IPS-NIHi7 (cell line): ENCODE measurements at regions not wholly inside any gene's neighbourhood (a gene's known extent, or its start where the extent isn't known, plus 50 kb on each side); places are given as distances from the start of the nearest gene placed in this dataset.

ENCODE experiments used
- DNase-seq: peaks from one replicate; pipeline ENCODE4 v3.0.0; 2012; ENCODE audit warnings: mixed read lengths; ENCODE audit errors: extremely low spot score

GRCh38 chr3:1551741-1552140, 458.9 kb downstream of the CNTN6 start:
- no peak for DNase-seq

- DNase-seq, result no peak
Observed at GRCh38 chr3:1552831-1553230, 460.0 kb downstream of the CNTN6 start.

DNA sequence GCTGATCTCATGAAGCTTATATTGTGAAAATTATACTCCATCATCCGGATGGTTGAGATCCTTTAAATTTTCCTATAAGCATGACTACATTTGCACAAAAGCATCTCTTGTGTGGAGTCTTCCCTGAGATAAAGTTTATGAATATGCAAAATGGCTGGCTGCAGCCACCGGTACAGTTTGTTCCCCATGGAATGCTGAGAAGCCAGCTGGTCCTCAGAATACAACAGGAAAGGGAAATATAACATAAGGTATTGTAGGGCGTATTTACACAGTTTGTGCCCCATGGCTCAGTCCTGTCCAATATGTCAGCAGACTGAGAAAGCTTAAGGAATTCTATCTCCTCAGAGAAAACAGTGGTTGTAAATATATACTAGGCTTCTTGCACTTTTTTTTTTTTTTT, 468.6 kb downstream of the CNTN6 start:
- no peak for DNase-seq

DNA sequence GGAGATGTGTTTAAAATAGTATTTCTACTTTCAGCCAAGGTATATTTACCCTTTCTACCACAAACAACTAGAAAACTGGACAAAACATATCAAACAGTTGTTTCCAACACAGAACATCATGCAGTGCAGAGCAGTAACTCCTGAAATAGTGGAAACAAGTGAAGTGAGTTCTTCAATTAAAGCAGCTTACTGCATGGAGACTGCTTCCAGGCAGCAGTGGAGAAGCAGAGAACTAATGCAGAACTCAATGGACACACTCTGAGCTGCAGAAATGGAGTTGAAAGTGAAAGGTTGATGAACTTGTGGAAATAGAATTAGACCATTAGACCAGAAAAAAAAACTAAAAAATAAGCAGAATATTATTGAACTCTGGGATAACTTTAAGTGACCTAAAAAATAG, 478.9 kb downstream of the CNTN6 start:
- no peak for DNase-seq

- no peak for DNase-seq
Observed at GRCh38 chr3:1576047-1576446, 483.2 kb downstream of the CNTN6 start.

- no peak for DNase-seq
Observed at GRCh38 chr3:1578124-1578806, 485.4 kb downstream of the CNTN6 start.

DNA sequence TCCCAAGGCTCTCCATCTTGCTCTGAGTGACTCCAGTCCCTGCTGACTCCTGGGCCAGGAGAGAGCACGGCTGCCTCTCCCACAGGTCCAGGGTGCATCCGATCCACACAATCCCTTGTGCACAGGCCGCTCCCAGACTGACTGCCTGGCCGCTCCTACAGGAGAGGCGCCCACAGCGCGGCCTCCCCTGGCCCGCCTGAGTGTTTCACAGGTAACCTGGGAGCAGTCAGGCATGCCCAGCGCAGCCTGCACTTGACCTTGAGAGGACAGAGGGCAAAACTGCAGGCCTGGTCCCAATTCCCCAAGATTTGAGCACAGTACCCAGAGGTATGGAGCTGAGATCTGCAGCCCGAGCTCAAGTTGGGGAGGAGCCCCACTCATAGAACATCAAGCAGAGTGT, 490.2 kb downstream of the CNTN6 start:
- DNase-seq, result no peak

DNA sequence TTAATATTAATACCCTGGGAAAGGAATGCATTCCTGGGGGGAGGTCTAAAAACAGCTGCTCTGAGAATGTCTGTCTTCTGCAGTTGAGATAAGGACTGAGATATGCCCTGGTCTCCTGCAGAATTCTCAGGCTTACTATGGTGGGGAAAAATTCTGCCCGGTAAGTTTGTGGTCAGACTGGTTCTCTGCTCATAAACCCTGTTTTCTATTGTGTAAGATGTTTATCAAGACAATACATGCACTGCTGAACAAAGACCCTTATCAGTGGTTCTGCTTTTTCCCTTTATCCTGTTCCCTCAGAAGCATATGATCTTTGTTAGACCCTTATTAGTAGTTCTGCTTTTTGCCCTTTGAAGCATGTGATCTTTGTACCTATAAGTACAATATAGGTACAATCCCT, 494.6 kb downstream of the CNTN6 start:
- DNase-seq, result no peak

- DNase-seq, result no peak
Observed at GRCh38 chr3:1591327-1592028, 498.7 kb downstream of the CNTN6 start.

- DNase-seq, result no peak
Observed at GRCh38 chr3:1594940-1595339, 502.1 kb downstream of the CNTN6 start.

GRCh38 chr3:1600206-1600605, 498.5 kb upstream of the CNTN4 start:
- DNase-seq, result no peak

- no peak for DNase-seq
Observed at GRCh38 chr3:1600700-1601418, 497.8 kb upstream of the CNTN4 start.

DNA sequence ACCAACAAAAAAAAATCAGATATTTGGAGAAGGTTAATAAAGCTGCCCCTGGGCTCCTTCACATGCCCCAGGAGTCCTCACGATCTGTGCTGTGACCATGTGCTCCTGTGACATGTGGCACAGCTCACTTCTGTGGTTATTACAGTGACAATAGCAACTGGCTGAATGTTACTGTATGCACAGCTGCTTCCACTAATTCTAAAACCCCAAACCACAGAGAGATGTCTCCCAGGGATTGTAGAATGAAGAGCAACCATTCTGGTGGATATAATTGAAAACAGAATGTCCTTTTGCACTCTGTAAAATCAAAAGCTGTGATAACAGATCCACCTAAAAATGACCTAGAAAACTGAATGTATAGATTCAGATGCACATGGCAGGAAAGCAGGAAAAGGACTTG, 489.2 kb upstream of the CNTN4 start:
- no peak for DNase-seq

DNA sequence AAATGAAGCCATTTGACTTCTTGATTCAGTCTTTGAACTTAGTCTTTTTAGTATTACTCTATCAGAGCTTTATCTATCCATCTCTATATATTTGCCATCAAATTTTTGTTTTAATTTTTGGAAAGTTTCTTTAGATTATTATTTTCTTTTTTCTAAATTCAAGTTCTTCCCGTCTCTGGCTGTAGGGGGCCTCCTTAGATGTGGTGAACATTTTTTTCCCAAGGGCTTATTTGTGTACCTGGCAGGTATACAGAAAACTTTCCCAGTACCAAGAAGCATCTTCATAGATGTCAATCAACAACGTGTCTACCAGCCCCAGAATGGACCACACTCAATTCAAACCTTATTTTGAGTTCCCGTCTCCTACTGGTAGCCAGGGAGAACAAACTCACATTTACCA, 486.8 kb upstream of the CNTN4 start:
- DNase-seq, result no peak

DNA sequence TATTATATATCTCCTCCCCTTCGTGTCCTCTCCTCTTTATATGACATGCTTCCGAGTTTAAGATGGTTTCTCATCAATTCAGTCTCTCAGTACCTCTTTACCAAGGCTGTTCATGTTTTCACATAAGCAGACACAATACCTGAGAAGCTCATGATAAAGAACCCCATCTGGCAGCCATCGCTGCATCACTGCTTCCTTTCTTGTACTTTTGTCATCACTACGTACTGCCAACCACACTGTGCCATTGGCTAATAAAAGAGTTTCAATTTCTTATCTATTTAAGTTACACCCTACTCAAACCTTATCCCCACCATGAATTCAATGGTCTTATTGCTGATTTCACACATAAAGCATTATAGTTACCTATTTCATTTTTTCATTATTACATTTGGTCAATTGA, 484.7 kb upstream of the CNTN4 start:
- DNase-seq, result no peak

DNA sequence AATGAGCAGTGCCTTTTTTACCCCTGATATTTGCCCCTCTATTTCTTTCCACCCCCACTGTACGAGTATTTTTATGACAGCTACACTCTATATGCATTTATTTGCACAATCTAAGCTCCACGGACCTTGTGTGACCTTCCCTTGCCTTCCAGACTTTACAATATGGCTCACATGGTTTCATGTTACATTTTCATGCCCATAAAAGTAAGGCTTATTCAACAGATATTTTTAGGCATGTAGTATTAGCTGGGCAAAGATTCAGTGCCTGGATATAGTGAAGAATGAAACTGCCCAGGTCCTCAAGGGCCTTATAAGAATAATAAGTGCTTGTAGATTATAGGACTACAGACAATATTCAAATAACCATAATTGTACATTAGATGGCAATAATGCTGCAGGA, 481.9 kb upstream of the CNTN4 start:
- DNase-seq, result no peak

- DNase-seq, result no peak
Observed at GRCh38 chr3:1623896-1624295, 474.8 kb upstream of the CNTN4 start.

- no peak for DNase-seq
Observed at GRCh38 chr3:1632128-1632527, 466.5 kb upstream of the CNTN4 start.

DNA sequence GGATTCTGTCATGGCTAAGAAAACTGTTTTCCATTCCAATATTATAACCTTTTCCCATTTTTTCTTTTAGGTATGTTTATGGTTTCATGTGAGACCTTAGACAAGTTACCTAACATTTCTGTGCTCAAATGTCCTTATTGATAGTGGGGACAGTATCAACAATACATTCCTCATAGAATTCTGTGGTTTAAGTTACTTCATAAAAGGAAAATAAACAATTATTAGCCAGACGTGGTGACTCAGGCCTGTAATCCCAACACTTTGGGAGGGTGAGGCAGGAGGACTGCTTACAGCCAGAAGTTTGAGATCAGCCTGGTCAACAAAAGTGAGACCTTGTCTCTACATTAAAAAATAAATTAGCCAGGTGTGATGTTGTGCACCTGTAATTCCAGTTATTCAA, 436.8 kb upstream of the CNTN4 start:
- DNase-seq, result no peak

GRCh38 chr3:1664266-1664665, 434.4 kb upstream of the CNTN4 start:
- DNase-seq, result no peak

DNA sequence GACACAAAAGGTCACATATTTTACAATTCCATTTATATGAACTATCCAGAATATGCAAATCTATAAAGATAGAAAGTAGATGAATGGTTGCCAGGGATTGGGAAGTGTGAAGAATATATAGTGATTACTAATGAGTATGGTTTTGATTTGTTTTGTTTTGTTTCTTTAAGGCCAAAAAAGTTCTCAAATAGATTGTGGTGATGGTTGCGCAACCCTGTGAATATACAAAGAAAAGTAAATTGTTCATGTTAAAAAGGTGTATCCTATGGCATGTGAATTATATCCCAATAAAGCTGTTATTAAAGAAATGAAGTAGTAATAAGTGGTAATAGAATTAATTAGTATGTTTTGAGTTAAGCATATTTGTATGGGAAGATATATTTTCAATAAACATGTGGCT, 431.8 kb upstream of the CNTN4 start:
- DNase-seq, result no peak

DNA sequence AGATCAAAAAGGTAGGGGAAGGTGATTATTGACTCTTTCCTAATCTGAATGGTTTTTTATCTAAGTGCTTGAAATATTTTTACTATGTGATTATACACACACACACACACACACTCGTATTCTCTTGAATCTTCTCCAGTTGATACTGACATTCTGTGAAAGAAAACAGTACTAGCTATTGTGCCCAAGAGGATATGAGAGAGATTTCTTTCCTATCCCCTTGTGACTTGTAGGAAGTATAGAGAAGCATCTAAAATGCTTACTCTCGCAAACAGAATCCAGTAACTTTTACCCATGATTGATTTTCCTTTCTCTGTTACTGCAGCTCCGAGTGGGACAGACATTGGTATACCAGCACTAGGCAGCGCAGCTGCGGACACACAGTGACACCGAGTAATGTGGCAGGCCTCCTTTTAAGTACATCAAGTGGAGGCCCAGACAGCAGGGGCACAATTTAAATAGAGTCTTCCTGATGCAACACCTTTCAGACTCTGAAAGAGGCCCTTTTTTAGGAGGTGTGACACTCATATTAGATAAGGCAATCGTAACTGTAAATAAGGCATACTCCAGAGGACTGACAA, 421.0 kb upstream of the CNTN4 start:
- no peak for DNase-seq

GRCh38 chr3:1692428-1692827, 406.2 kb upstream of the CNTN4 start:
- DNase-seq, result no peak
